ENCODE measurements at regions not wholly inside any gene's neighbourhood (a gene's known extent, or its start where the extent isn't known, plus 50 kb on each side); places are given as distances from the start of the nearest gene placed in this dataset.

GRCh38 chr20:4633780-4634179 is 52.5 kb upstream of the PRNP start:
- H3K27me3 ChIP-seq (replicated peaks in 1 of 4; ENCODE audit: control extremely low read depth in 1 of 4, control insufficient read depth in 3 of 4, insufficient read depth in 4 of 4, low read length in 3 of 4): peaks cover 0 to 5% (median 0%) of the 10 kb centered on the region in 4 experiments
- ChIA-PET POLR2A (no interaction called here), CTCF (interaction anchor here (2.2 kb wide), 1 partner anchor 20 kb away, joined by 5 read pairs; no protein-coding TSS in a partner anchor)
- Mint-ChIP-seq H3K4me3 (no peak overlapping the region), H3K4me1 (peaks cover 8% of the 10 kb centered on the region), H3K27ac (no peak overlapping the region), H3K27me3 (peaks cover 5% of the 10 kb centered on the region), H3K9me3 (ENCODE audit: insufficient read depth) (no peaks in the 10 kb centered on the region)
- no peak overlapping the region for H3K9ac ChIP-seq (ENCODE audit: low read length)
- no peaks in the 10 kb centered on the region for H3K79me2 ChIP-seq (ENCODE audit: control insufficient read depth, insufficient read depth, low read length)
- DNase-seq (no peak), ATAC-seq (ENCODE audit: low read depth) (no peak)
- WGBS (ENCODE audit: insufficient coverage): 44% methylated on average over 1 of the region's 4 CpGs
- H3K27ac ChIP-seq (ENCODE audit: low read length in 2 of 2): no peak overlapping the region
- no peak overlapping the region for H3K4me2 ChIP-seq (replicated peaks; ENCODE audit: low read depth, low read length, poor library complexity, severe bottlenecking)
- H3K4me1 ChIP-seq (ENCODE audit: control insufficient read depth in 2 of 2, insufficient read depth in 2 of 2, low read length in 2 of 2): peaks cover 0 to 5% of the 10 kb centered on the region in 2 donors
- no peak overlapping the region for H2AFZ ChIP-seq (ENCODE audit: insufficient read depth, low read depth, low read length, poor library complexity, severe bottlenecking)
- intact Hi-C loops (cut with micrococcal nuclease): no loop called here
- H3K36me3 ChIP-seq (replicated peaks in 1 of 2; ENCODE audit: control extremely low read depth in 1 of 2, control insufficient read depth in 1 of 2, extremely low read depth in 1 of 2, insufficient read depth in 2 of 2, low read length in 1 of 2): no peaks in the 10 kb centered on the region
- TF ChIP-seq EZH2 (IDR thresholded peaks at IDR 0.05; ENCODE audit: borderline replicate concordance, insufficient read depth, low read depth, low read length, poor library complexity, severe bottlenecking): no peak
- no peak for TF ChIP-seq CTCF (IDR thresholded peaks at IDR 0.05)
- H3K9me3 ChIP-seq (ENCODE audit: control extremely low read depth in 1 of 3, control insufficient read depth in 2 of 3, insufficient read depth in 1 of 3, low read length in 2 of 3): peaks cover 0 to 3% (median 0%) of the 10 kb centered on the region in 3 donors
- no peak overlapping the region for H3K4me3 ChIP-seq (ENCODE audit: control extremely low read depth in 1 of 5, extremely low read depth in 1 of 5, insufficient read depth in 1 of 5, low read depth in 2 of 5, low read length in 4 of 5)
- H4K20me1 ChIP-seq (ENCODE audit: control insufficient read depth, insufficient read depth, low read length, poor library complexity, severe bottlenecking): no peaks in the 10 kb centered on the region

GRCh38 chr20:4633379-4633778 is 52.9 kb upstream of the PRNP start:
- H3K27ac Mint-ChIP-seq: no peak overlapping the region
- no peak for ATAC-seq (ENCODE audit: low read depth)
- H3K4me3 Mint-ChIP-seq: no peak overlapping the region
- no peaks in the 10 kb centered on the region for H4K20me1 ChIP-seq (ENCODE audit: control insufficient read depth, insufficient read depth, low read length, poor library complexity, severe bottlenecking)
- 93% methylated on average over 3 of the region's 3 CpGs for WGBS (ENCODE audit: insufficient coverage)
- H3K4me1 ChIP-seq (ENCODE audit: control insufficient read depth in 2 of 2, insufficient read depth in 2 of 2, low read length in 2 of 2): peaks cover 0 to 5% of the 10 kb centered on the region in 2 donors
- H3K36me3 ChIP-seq (replicated peaks in 1 of 2; ENCODE audit: control extremely low read depth in 1 of 2, control insufficient read depth in 1 of 2, extremely low read depth in 1 of 2, insufficient read depth in 2 of 2, low read length in 1 of 2): no peaks in the 10 kb centered on the region
- no peak overlapping the region for H3K4me3 ChIP-seq (ENCODE audit: control extremely low read depth in 1 of 5, extremely low read depth in 1 of 5, insufficient read depth in 1 of 5, low read depth in 2 of 5, low read length in 4 of 5)
- H3K9me3 ChIP-seq (ENCODE audit: control extremely low read depth in 1 of 3, control insufficient read depth in 2 of 3, insufficient read depth in 1 of 3, low read length in 2 of 3): peaks cover 0 to 3% (median 0%) of the 10 kb centered on the region in 3 donors
- no peak for TF ChIP-seq CTCF (IDR thresholded peaks at IDR 0.05)
- no peak for TF ChIP-seq EZH2 (IDR thresholded peaks at IDR 0.05; ENCODE audit: borderline replicate concordance, insufficient read depth, low read depth, low read length, poor library complexity, severe bottlenecking)
- no peak overlapping the region for H3K9ac ChIP-seq (ENCODE audit: low read length)
- peaks cover 8% of the 10 kb centered on the region for H3K4me1 Mint-ChIP-seq
- no peaks in the 10 kb centered on the region for H3K79me2 ChIP-seq (ENCODE audit: control insufficient read depth, insufficient read depth, low read length)
- DNase-seq: no peak
- H3K4me2 ChIP-seq (replicated peaks; ENCODE audit: low read depth, low read length, poor library complexity, severe bottlenecking): no peak overlapping the region
- intact Hi-C loops (cut with micrococcal nuclease): no loop called here
- ChIA-PET POLR2A (no interaction called here), CTCF (interaction anchor here (0.7 to 2.2 kb wide), 2 partner anchors 20 to 90 kb away, joined by 3 to 5 read pairs; no protein-coding TSS in a partner anchor)
- H3K27me3 ChIP-seq (replicated peaks in 1 of 4; ENCODE audit: control extremely low read depth in 1 of 4, control insufficient read depth in 3 of 4, insufficient read depth in 4 of 4, low read length in 3 of 4): peaks cover 0 to 5% (median 0%) of the 10 kb centered on the region in 4 experiments
- H3K27me3 Mint-ChIP-seq: peaks cover 5% of the 10 kb centered on the region
- H3K9me3 Mint-ChIP-seq (ENCODE audit: insufficient read depth): no peaks in the 10 kb centered on the region
- H3K27ac ChIP-seq (ENCODE audit: low read length in 2 of 2): no peak overlapping the region
- no peak overlapping the region for H2AFZ ChIP-seq (ENCODE audit: insufficient read depth, low read depth, low read length, poor library complexity, severe bottlenecking)

Data from B cell (primary cell).